NCI-H187 treated with DMSO at 0.1 percent for 48 hours (cell line): ENCODE measurements at regions not wholly inside any gene's neighbourhood (a gene's known extent, or its start where the extent isn't known, plus 50 kb on each side); places are given as distances from the start of the nearest gene placed in this dataset.

Source experiments
- DNase-seq: peaks from one replicate; lab custom pipeline; 2025; lab: John Stamatoyannopoulos, UW

GRCh38 chr7:25847336-25848070 is 304.5 kb upstream of the NFE2L3 start:
- DNase-seq: no peak

GRCh38 chr7:25849500-25850184 is 302.4 kb upstream of the NFE2L3 start:
- DNase-seq: no peak

- no peak for DNase-seq
These were observed 301.8 kb upstream of the NFE2L3 start for GRCh38 chr7:25850216-25850615.

GRCh38 chr7:25850735-25851134 is 301.3 kb upstream of the NFE2L3 start:
- no peak for DNase-seq

GRCh38 chr7:25851332-25852210 is 300.4 kb upstream of the NFE2L3 start:
- no peak for DNase-seq

GRCh38 chr7:25852211-25852938 is 299.6 kb upstream of the NFE2L3 start:
- no peak for DNase-seq

- no peak for DNase-seq
These were observed 299.1 kb upstream of the NFE2L3 start for GRCh38 chr7:25852939-25853271.

- DNase-seq: no peak
These were observed 298.7 kb upstream of the NFE2L3 start for GRCh38 chr7:25853314-25853713.

GRCh38 chr7:25854059-25854458 is 297.9 kb upstream of the NFE2L3 start:
- no peak for DNase-seq

- DNase-seq: peak; percentile 91
These were observed 297.1 kb upstream of the NFE2L3 start for GRCh38 chr7:25854608-25855497.

- no peak for DNase-seq
These were observed 295.9 kb upstream of the NFE2L3 start for GRCh38 chr7:25855854-25856782.

GRCh38 chr7:25857376-25858067 is 294.5 kb upstream of the NFE2L3 start:
- peak; percentile 33 for DNase-seq

- no peak for DNase-seq
These were observed 293.8 kb upstream of the NFE2L3 start for GRCh38 chr7:25858200-25858524.

- no peak for DNase-seq
These were observed 293.2 kb upstream of the NFE2L3 start for GRCh38 chr7:25858525-25859411.

- no peak for DNase-seq
These were observed 292.4 kb upstream of the NFE2L3 start for GRCh38 chr7:25859412-25860274.

- DNase-seq: no peak
These were observed 291.5 kb upstream of the NFE2L3 start for GRCh38 chr7:25860275-25861163.

GRCh38 chr7:25861164-25861496 is 290.9 kb upstream of the NFE2L3 start:
- DNase-seq: no peak
